ENCODE measurements at regions not wholly inside any gene's neighbourhood (a gene's known extent, or its start where the extent isn't known, plus 50 kb on each side); places are given as distances from the start of the nearest gene placed in this dataset.

- TF ChIP-seq, protein P1, sequence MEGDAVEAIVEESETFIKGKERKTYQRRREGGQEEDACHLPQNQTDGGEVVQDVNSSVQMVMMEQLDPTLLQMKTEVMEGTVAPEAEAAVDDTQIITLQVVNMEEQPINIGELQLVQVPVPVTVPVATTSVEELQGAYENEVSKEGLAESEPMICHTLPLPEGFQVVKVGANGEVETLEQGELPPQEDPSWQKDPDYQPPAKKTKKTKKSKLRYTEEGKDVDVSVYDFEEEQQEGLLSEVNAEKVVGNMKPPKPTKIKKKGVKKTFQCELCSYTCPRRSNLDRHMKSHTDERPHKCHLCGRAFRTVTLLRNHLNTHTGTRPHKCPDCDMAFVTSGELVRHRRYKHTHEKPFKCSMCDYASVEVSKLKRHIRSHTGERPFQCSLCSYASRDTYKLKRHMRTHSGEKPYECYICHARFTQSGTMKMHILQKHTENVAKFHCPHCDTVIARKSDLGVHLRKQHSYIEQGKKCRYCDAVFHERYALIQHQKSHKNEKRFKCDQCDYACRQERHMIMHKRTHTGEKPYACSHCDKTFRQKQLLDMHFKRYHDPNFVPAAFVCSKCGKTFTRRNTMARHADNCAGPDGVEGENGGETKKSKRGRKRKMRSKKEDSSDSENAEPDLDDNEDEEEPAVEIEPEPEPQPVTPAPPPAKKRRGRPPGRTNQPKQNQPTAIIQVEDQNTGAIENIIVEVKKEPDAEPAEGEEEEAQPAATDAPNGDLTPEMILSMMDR (IDR thresholded peaks at IDR 0.05): no peak
- TF ChIP-seq POLR2A (IDR thresholded peaks at IDR 0.05): no peak
Observed at GRCh38 chr14:84544486-84545131, 985.3 kb upstream of the FLRT2 start.
